IPS-NIHi7 (cell line): ENCODE measurements at regions not wholly inside any gene's neighbourhood (a gene's known extent, or its start where the extent isn't known, plus 50 kb on each side); places are given as distances from the start of the nearest gene placed in this dataset.
"Not testable (repeated sequence)": the region's sequence is repeated elsewhere in the genome, so short reads cannot be mapped to it uniquely, and the experiment has no call there.

Source experiments
- DNase-seq: peaks from one replicate; pipeline ENCODE4 v3.0.0; 2012; ENCODE audit warnings: mixed read lengths; ENCODE audit errors: extremely low spot score

- no peak for DNase-seq
These were observed 59.9 kb upstream of the NCOA3 start for GRCh38 chr20:47441774-47442150.

GRCh38 chr20:47443060-47443459 lies 58.6 kb upstream of the NCOA3 start:
- DNase-seq = not testable (repeated sequence)

DNA sequence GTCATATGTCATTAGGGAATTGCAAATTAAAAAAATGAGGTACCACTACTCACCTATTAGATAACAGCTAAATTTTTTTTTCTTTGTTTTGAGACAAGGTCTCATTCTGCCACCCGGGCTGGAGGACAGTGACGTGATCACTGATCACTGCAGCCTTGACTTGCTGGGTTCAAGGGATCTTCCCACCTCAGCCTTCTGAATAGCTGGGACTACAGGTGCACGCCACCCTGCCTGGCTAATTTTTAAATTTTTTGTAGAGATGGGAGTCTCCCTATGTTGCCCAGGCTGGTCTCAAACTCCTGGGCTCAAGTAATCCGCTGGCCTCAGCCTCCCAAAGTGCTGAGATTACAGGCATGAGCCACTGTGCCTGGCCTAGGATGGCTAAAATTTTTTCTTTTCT lies 57.1 kb upstream of the NCOA3 start:
- no peak for DNase-seq

- DNase-seq = no peak
These were observed 56.4 kb upstream of the NCOA3 start for GRCh38 chr20:47445291-47445690.

DNA sequence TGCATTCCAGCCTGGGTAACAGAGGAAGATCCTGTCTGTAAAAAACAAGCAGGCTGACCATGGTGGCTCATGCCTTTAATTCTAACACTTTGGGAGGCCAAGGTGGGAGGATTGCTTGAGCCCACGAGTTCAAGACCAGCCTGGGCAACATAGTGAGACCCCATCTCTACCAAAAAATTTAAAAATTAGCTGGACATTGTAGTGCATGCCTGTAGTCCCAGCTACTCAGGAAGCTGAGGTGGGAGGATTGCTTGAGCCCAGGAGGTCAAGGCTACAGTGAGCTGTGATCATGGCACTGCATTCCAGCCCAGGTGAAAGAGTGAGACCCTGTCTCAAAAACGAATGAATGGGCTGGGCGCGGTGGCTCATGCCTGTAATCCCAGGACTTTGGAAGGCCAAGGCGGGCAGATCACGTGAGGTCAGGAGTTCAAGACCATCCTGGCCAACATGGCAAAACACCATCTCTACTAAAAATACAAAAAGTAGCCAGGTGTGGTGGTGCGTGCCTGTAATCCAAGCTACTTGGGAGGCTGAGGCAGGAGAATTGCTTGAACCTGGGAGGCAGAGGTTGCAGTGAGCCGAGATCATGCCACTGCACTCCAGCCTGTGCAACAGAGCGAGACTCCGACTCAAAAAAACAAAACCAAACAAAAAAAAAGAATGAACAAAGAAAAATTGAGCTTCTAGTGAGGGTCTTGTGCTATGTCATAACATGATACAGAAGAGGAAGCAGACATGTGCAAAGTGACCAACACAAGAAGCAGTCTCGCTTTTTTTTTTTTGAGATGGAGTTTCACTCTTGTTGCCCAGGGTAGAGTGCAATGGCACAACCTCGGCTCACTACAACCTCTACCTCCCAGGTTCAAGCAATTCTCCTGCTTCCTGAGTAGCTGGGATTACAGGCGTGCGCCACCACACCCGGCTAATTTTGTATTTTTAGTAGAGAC lies 54.1 kb upstream of the NCOA3 start:
- DNase-seq = not testable (repeated sequence)

GRCh38 chr20:47448429-47448828 lies 53.3 kb upstream of the NCOA3 start:
- no peak for DNase-seq

- DNase-seq = no peak
These were observed 50.1 kb upstream of the NCOA3 start for GRCh38 chr20:47451602-47451904.
